GM23338 (cell line): ENCODE measurements at regions not wholly inside any gene's neighbourhood (a gene's known extent, or its start where the extent isn't known, plus 50 kb on each side); places are given as distances from the start of the nearest gene placed in this dataset.

Experiments used
- ATAC-seq: fragments of 200-7000 bp; cut with Tn5 transposase; 3 replicates; pipeline ENCODE4 v1.9.1; 2020
- DNase-seq: peaks from one replicate; pipeline ENCODE4 v3.0.0-alpha.2; 2015; ENCODE audit warnings: low spot score
- H2AFZ ChIP-seq: fragments of 200-600 bp; sonication (generic); 2 replicates; pipeline ENCODE4 v1.8.0; 2016; ENCODE audit warnings: antibody characterized with exemption, mild to moderate bottlenecking, moderate library complexity
- H3F3A ChIP-seq: fragments of 200-600 bp; sonication (generic); replicated peaks from 2 replicates; pipeline ENCODE4 v1.8.0; 2017; ENCODE audit warnings: antibody characterized with exemption, mixed run types, low read depth
- H3K27ac ChIP-seq: fragments of 200-600 bp; sonication (generic); 2 replicates; pipeline ENCODE4 v1.6.1; 2016; ENCODE audit warnings: low read depth
- H3K27me3 ChIP-seq: fragments of 200-600 bp; sonication (generic); 2 replicates; pipeline ENCODE4 v1.8.0; 2016; ENCODE audit warnings: mild to moderate bottlenecking, mixed run types, moderate library complexity; ENCODE audit not compliant: insufficient read depth
- H3K36me3 ChIP-seq: fragments of 200-600 bp; sonication (generic); 2 replicates; pipeline ENCODE4 v1.8.0; 2016; ENCODE audit warnings: mild to moderate bottlenecking; ENCODE audit not compliant: insufficient read depth
- H3K4me1 ChIP-seq: fragments of 200-600 bp; sonication (generic); 2 replicates; pipeline ENCODE4 v1.8.0; 2016; ENCODE audit warnings: mild to moderate bottlenecking, moderate library complexity; ENCODE audit not compliant: insufficient read depth
- H3K4me2 ChIP-seq: fragments of 200-600 bp; sonication (generic); 2 replicates; pipeline ENCODE4 v1.7.1; 2017; ENCODE audit warnings: mixed run types
- H3K4me3 ChIP-seq: fragments of 200-600 bp; sonication (generic); 2 replicates; pipeline ENCODE4 v1.6.1; 2016; ENCODE audit warnings: mixed run types
- H3K79me2 ChIP-seq: fragments of 200-600 bp; sonication (generic); replicated peaks from 2 replicates; pipeline ENCODE4 v1.8.0; 2017; ENCODE audit warnings: mild to moderate bottlenecking; ENCODE audit not compliant: insufficient read depth
- H3K9me2 ChIP-seq: fragments of 200-600 bp; sonication (generic); 2 replicates; pipeline ENCODE4 v1.8.0; 2017; ENCODE audit not compliant: insufficient read depth
- H4K20me1 ChIP-seq: fragments of 200-600 bp; sonication (generic); replicated peaks from 2 replicates; pipeline ENCODE4 v1.8.0; 2017; ENCODE audit warnings: mild to moderate bottlenecking; ENCODE audit not compliant: insufficient read depth
- H3K27ac Mint-ChIP-seq: 2 replicates; pipeline ENCODE4 v1.8.0; 2020; ENCODE audit warnings: inconsistent platforms, mild to moderate bottlenecking, moderate library complexity, mixed read lengths
- H3K27me3 Mint-ChIP-seq: 3 replicates; pipeline ENCODE4 v1.8.0; 2022; ENCODE audit warnings: low read depth, mild to moderate bottlenecking, moderate library complexity, mixed read lengths, inconsistent platforms; ENCODE audit not compliant: insufficient read depth, poor library complexity
- H3K36me3 Mint-ChIP-seq: 3 replicates; pipeline ENCODE4 v1.8.0; 2021; ENCODE audit warnings: low read depth, mild to moderate bottlenecking, inconsistent platforms, moderate library complexity, mixed read lengths
- H3K4me1 Mint-ChIP-seq: 3 replicates; pipeline ENCODE4 v1.8.0; 2020; ENCODE audit warnings: mild to moderate bottlenecking, inconsistent platforms, mixed read lengths
- H3K4me3 Mint-ChIP-seq: 3 replicates; pipeline ENCODE4 v1.8.0; 2021; ENCODE audit warnings: moderate library complexity, mild to moderate bottlenecking, inconsistent platforms, mixed read lengths
- H3K9me3 Mint-ChIP-seq: 3 replicates; pipeline ENCODE4 v1.8.0; 2020; ENCODE audit warnings: moderate library complexity, mild to moderate bottlenecking, inconsistent platforms, mixed read lengths
- EZH2 ChIP-seq: fragments of 200-600 bp; sonication (generic); IDR thresholded peaks from one replicate; pipeline ENCODE4 v1.8.0; 2017; ENCODE audit warnings: antibody characterized with exemption, mild to moderate bottlenecking, low read depth; ENCODE audit not compliant: unreplicated experiment
- JUNB ChIP-seq: IDR thresholded peaks from one replicate; pipeline ENCODE4 v1.6.1; 2016; ENCODE audit warnings: antibody characterized with exemption; ENCODE audit not compliant: unreplicated experiment
- STAT1 ChIP-seq: IDR thresholded peaks from one replicate; pipeline ENCODE4 v1.6.1; 2016; ENCODE audit warnings: antibody characterized with exemption; ENCODE audit not compliant: unreplicated experiment
- ZNF114 ChIP-seq: fragments of 250-450 bp; sonication (Bioruptor Pico); IDR thresholded peaks from 2 replicates; pipeline ENCODE4 v1.5.0; 2020; ENCODE audit warnings: mild to moderate bottlenecking, moderate library complexity
- ZNF331 ChIP-seq: fragments of 250-450 bp; sonication (Bioruptor Pico); IDR thresholded peaks from 2 replicates; pipeline ENCODE4 v1.5.0; 2020; ENCODE audit warnings: low read depth, mild to moderate bottlenecking, moderate library complexity
- ZNF462 ChIP-seq: fragments of 250-450 bp; sonication (Bioruptor Pico); IDR thresholded peaks from 2 replicates; pipeline ENCODE4 v1.5.0; 2020; ENCODE audit warnings: mild to moderate bottlenecking, moderate library complexity

GRCh38 chr1:30134466-30135217, 588.7 kb downstream of the MATN1 start (continued):
- no peak for TF ChIP-seq ZNF462 (CRISPR knock-in tag)
- no peak for TF ChIP-seq STAT1
- TF ChIP-seq EZH2, result no peak
- TF ChIP-seq JUNB, result no peak
- TF ChIP-seq ZNF331 (CRISPR knock-in tag), result no peak
- no peak for TF ChIP-seq ZNF114 (CRISPR knock-in tag)

GRCh38 chr1:30133414-30134055, 589.9 kb downstream of the MATN1 start:
- Histone ChIP-seq H4K20me1 (no peaks in the 10 kb centered on the region), H3K9me2 (peaks cover 5% of the 10 kb centered on the region; the same call in 1 of the 2 replicates), H3F3A (no peaks in the 10 kb centered on the region), H3K4me2 (no peak overlapping the region), H3K4me1 (no peaks in the 10 kb centered on the region), H3K79me2 (no peaks in the 10 kb centered on the region), H3K4me3 (no peak overlapping the region), H3K27ac (no peak overlapping the region), H2AFZ (no peak overlapping the region), H3K36me3 (no peaks in the 10 kb centered on the region), H3K27me3 (no peaks in the 10 kb centered on the region)
- Mint-ChIP-seq H3K27ac (no peak overlapping the region), H3K36me3 (0 out of 3 replicates have a peak, but pooled peaks cover 2% of the 10 kb centered on the region), H3K9me3 (peaks cover 14% of the 10 kb centered on the region), H3K4me3 (no peak overlapping the region), H3K27me3 (peaks cover 7% of the 10 kb centered on the region), H3K4me1 (no peaks in the 10 kb centered on the region; the same call in 2 of the 3 replicates)
- ATAC-seq (no peak), DNase-seq (no peak)
- TF ChIP-seq JUNB (no peak), ZNF462 (CRISPR knock-in tag) (no peak)
